ENCODE measurements at regions not wholly inside any gene's neighbourhood (a gene's known extent, or its start where the extent isn't known, plus 50 kb on each side); places are given as distances from the start of the nearest gene placed in this dataset.
"Not testable (repeated sequence)": the region's sequence is repeated elsewhere in the genome, so short reads cannot be mapped to it uniquely, and the experiment has no call there.

DNA sequence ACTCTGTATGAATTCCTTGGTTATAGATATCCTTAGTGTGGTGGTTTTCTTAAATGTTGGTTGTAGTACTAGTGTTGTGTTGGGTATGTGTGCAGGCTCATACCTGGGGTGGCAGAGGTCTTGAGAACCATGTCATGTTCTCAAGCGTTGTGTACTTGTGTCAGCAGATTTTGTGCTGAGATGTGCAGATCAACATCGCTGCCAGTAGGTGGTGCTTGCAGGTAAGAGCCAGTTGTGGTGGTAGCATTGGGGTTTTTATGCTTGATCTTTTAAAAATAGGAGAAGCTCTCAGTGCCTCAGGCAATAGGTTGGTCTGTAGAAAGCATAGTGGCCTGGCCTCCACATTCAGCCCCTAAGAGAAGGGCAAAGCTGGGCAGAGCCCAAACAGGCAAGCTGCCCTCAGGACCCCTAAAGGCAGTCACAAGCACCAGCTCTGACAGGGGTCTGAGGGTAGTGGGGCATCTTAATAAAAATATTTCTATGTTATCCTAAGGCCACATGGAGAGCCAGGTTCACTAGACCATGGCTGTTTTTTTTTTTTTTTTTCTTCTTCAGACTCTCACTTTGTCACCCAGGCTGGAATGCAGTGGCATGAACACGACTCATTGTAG lies 164.0 kb downstream of the IL20RB start:
- no peak for DNase-seq

DNA sequence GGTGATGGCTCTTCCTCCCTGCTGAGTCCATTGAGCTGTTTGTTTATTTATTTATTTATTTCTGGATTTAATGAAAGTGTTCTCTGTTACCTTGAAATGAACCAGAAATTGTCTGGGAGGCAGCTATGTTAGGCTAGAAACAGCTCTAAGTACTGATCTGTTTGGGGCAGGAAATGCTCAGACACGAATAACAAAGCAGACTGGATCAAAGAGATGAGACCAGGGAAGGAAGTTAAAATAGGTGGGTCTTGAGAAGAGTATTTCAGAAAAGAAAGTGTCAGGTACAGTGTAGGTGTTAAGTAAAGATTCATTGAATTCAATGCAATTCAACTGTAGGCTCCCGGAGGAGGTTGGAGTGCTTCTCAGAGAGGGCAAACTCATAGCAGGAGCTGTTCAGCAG lies 173.3 kb downstream of the IL20RB start:
- no peak for DNase-seq

DNA sequence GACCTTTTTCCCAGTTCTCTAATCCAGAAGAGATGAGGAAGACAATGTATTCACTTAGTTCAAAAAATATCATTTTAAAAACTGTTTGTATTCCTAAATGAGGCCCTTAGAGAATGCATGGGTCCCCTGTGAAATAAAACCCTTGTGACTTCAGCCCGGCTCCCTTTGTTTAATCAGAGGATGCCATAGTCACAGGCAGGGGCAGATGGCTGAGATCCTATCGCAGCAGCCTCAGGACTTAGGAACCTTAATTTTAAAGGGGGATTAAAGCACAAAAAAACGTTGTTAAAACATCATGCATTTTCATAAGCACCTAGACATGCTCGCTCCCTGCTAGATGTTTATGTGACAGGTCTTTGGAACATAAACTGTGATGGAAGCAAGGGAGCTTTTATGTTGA lies 176.6 kb downstream of the IL20RB start:
- no peak for DNase-seq

- no peak for DNase-seq
These were observed 190.6 kb downstream of the IL20RB start for GRCh38 chr3:137148406-137148805.

DNA sequence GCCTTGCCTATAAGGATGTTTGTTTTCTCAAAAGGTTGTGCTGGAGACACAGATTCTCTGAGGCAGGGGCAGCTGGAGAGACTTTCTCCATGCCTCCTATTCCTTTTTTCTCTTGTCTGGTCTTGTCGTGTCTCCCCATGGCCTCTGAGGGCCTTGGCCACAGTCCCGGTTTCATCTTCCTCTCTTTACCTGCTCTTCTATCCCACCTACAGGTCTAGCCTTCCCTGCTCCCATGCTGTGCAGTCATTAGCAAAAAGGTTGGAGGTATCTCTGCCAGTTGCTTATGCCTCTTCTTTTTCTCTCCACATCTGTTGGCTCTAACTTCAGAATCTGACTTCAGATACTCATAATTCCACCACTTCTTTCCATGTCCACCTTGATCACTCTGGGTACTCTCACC lies 191.1 kb downstream of the IL20RB start:
- no peak for DNase-seq

- no peak for DNase-seq
These were observed 193.0 kb downstream of the IL20RB start for GRCh38 chr3:137150825-137151224.

- not testable (repeated sequence) for DNase-seq
These were observed 195.3 kb downstream of the IL20RB start for GRCh38 chr3:137153046-137153445.

- DNase-seq = no peak
These were observed 205.6 kb downstream of the IL20RB start for GRCh38 chr3:137163241-137163871.

DNA sequence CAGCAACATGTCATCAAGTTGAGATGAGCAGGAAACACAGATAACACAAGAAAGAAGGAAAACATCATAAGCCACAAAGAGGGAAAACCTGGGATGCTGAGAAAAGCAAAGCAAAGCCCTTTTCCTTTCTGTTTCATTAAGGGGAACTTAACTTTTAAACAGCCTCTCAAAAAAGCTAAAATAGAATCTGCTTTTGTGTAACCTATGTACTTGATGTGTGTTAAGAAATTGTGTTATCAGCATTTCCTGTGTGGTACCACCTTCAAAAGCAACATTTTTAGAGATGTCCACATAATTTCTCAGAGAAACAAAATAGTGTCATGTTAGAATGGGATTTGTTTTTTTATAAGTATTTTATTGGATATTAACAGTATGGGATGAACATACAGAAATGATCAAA lies 206.2 kb downstream of the IL20RB start:
- no peak for DNase-seq

DNA sequence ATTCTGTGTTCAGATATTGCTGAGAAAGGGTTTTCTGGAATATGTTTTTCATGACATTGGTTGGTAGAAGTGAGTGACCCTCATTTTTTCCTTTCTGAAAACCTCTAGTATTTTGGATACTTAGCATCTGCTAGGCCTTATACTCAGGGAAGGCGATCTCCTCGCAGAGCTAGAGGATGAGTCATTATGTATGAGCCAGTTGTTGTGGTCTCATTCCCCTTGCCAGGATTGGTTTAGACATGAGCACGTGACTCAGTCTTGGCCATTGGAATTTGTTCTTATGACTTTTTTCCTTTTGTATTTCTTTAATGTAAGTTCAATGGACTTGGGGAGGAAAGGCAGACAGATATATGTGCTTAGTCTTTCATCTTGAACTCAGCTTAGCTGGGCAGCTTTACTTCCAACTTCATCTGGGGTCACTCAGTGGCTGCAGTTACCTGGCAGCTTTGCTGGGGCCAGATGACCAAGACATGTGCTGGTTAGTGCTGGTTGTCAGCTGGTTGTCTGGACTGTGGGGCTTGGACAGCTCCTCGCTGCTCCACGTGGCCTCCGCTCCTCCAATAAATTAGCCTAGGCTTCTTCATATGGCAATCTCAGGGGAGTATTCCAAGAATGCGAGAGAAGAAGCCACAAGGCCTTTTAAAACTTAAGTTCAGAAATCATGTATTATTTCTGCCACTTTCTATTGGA lies 207.5 kb downstream of the IL20RB start:
- no peak for DNase-seq

- DNase-seq = no peak
These were observed 214.2 kb downstream of the IL20RB start for GRCh38 chr3:137171834-137172603.

GRCh38 chr3:137172728-137173127 lies 214.9 kb downstream of the IL20RB start:
- DNase-seq = no peak

DNA sequence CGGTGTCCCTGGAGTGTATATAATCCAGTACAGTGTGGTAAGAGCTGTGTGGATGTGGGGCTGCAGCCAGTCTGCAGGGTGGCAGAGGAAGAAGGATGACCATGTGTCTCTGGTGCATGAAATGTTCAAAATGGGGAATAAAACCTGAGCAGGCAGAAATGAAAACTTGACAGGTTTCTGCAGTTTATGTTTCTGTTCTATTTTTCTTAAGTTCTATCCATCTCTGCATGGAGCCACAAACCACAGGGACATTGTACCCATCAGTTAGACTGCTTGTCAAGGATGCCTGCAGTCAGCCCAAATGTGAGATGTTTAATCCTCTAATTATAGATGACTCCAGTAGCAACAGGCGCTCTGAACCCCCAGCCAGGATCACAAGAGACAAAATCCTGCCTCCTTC lies 216.7 kb downstream of the IL20RB start:
- DNase-seq = no peak

GRCh38 chr3:137180220-137180619 lies 222.4 kb downstream of the IL20RB start:
- DNase-seq = no peak

DNA sequence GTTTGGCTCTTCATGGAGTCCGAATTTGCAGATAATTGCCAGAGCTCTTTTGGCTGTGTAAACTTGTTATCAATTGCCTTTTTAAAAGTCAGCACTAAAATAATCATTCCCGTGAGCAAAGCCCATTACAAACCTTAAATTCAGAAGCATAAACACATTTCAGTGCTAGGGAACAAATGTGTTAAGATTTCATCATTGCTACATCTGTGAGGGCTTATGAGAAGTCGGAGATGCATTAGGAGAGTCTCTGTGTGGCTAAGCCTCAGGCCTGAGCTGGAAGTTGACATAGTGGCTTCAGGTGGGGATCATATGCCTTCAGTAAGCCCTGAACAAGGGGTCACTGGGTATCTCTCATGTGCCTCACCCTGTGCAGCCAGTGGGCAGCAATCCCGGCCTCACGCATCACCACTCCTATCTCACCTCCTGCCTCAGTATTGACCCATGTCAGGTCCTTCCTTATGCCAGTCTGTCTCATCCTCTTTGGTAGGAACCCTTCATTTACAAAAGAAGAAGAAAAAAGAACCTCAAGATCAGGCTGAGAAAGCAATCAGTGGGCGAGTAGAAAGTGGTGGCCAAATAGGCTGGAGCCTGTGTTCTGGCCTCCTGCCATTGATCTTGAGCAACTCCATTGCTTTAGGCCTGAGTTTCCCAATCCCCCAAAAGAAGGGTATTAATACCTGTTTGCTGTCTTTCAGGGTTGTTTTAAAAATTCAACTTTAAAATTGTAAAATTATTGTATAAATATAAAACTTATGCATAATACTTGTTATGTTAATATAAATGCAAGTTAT lies 233.5 kb downstream of the IL20RB start:
- DNase-seq = no peak

DNA sequence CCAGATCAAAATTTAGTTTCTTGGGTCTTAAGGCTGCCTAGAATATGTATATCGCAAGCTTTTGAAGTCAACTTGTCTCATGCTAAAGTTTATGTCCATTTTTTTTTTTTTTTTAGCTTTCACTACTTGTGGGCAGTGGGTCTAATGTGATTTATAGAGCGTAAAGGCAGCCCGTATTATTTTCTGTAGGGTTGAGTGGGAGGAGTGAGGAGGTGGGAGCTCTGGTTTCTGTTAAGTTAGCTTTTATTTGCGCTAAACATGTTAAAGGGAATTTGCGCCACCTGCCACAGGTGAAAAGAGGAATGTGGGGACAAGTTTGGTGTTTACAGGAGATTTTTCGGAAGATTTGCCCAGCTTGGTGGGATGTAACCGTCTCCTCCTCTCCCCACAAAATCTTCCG lies 234.2 kb downstream of the IL20RB start:
- DNase-seq = no peak

DNA sequence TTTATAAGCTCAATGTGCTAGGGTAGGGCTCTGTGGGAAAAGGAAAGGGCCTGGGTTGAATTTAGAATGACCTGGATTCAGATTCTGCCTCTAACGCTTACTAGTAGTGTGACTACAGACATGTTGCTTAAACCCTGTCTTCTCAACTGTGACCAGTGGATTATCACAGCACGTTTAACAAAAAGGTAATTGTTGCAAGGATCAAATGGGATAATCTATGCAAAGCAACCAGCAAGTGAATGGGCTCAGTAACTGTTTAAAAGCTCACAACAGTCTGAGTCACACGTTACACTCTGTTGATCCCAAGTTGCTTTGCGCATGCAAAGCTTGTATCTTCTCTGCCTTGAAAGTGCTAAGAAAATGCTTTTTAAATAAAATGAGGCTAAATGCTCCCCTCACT lies 236.5 kb downstream of the IL20RB start:
- no peak for DNase-seq

DNA sequence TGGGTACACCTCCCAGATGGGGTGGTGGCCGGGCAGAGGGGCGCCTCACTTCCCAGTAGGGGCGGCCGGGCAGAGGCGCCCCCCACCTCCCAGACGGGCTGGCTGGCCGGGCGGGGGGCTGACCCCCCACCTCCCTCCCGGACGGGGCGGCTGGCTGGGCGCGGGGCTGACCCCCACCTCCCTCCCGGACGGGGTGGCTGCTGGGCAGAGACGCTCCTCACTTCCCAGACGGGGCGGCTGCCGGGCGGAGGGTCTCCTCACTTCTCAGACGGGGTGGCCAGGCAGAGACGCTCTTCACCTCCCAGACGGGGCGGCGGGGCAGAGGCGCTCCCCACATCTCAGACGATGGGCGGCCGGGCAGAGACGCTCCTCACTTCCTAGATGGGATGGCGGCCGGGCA lies 240.6 kb downstream of the IL20RB start:
- DNase-seq = not testable (repeated sequence)

DNA sequence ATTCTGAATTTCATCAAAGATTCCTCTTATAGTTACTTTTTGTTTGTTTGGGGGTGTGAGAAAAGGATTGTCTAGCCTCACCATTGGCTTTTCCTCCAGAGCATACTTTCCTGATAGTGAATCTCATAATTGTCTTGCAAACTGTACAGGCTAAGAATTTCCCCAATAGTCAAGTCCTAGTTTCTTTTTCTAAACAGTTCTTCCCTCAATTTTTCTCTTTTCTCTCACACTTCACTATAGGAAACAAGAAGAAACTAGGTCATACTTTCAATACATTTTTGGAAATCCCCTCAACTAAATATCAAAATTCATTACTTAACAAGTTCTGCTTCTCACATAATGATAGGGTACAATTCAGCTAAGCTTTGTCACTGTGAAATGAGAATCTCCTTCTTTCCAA lies 241.9 kb downstream of the IL20RB start:
- no peak for DNase-seq

DNA sequence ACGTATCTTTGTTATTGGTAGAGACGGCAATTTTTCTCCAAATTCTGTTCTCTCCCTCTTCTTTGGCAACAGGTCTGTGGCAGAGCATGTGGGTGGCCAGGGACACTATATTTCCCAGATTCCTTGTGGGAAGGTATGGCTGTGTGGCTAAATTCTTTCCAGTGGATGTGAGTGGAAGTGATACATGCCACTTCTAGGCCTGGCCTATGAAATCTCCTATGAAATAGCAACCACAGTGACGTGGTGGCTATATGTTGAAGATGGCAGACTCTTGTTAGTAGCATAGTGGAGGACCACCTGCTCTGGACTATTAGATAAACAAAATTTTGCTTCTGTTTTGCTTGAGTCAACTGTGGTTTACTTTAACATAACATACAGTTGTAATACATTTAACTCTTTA lies 243.3 kb downstream of the IL20RB start:
- DNase-seq = no peak

DNA sequence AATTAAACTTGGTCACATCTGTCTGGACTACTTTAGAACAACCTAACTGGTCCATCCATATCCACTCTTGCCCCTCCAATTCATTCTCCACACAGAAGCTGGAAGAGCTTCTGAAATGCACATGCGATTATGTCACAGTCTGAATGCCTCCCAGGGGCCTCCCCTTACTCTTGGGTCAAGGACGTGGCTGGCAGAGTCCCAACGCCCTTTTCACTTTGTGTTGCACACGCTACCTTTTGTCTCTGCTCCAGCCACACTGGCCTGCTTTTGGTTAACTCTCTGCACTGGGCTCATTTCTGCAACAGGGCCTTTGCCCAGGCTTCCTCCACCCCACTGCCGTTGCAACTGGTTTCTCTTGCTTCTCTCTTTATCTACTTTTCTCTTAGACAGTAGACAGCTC lies 245.2 kb downstream of the IL20RB start:
- no peak for DNase-seq

- no peak for DNase-seq
These were observed 246.6 kb downstream of the IL20RB start for GRCh38 chr3:137204409-137204808.

Measured in NCI-H187 treated with DMSO at 0.1 percent for 48 hours (cell line).